Ishikawa (cell line): ENCODE measurements at regions not wholly inside any gene's neighbourhood (a gene's known extent, or its start where the extent isn't known, plus 50 kb on each side); places are given as distances from the start of the nearest gene placed in this dataset.

Experiments used
- CEBPB ChIP-seq: IDR thresholded peaks from 2 replicates; pipeline ENCODE4 v1.6.1; 2012
- CREB1 ChIP-seq: IDR thresholded peaks from 2 replicates; pipeline ENCODE4 v1.6.1; 2012; ENCODE audit warnings: low read depth
- EGR1 ChIP-seq: IDR thresholded peaks from 2 replicates; pipeline ENCODE4 v1.6.1; 2012
- EP300 ChIP-seq: IDR thresholded peaks from 2 replicates; pipeline ENCODE4 v1.6.1; 2012; ENCODE audit warnings: borderline replicate concordance
- FOXM1 ChIP-seq: IDR thresholded peaks from 2 replicates; pipeline ENCODE4 v1.6.1; 2012; ENCODE audit warnings: low read depth, borderline replicate concordance
- NFIC ChIP-seq: IDR thresholded peaks from 2 replicates; pipeline ENCODE4 v1.6.1; 2012
- RAD21 ChIP-seq: IDR thresholded peaks from 2 replicates; pipeline ENCODE4 v1.6.1; 2012; ENCODE audit warnings: low read depth
- TAF1 ChIP-seq: IDR thresholded peaks from 2 replicates; pipeline ENCODE4 v1.6.1; 2012; ENCODE audit warnings: low read depth, mild to moderate bottlenecking
- TCF12 ChIP-seq: IDR thresholded peaks from 2 replicates; pipeline ENCODE4 v1.6.1; 2012; ENCODE audit warnings: low read depth
- TEAD4 ChIP-seq: IDR thresholded peaks from 2 replicates; pipeline ENCODE4 v1.6.1; 2012
- YY1 ChIP-seq: IDR thresholded peaks from 2 replicates; pipeline ENCODE4 v1.6.1; 2012; ENCODE audit warnings: low read depth
- ZBTB7A ChIP-seq: IDR thresholded peaks from 2 replicates; pipeline ENCODE4 v1.6.1; 2012; ENCODE audit warnings: low read depth
- TF ChIP-seq, protein P1 (sequence below): IDR thresholded peaks from 2 replicates; pipeline ENCODE4 v1.6.1; 2012; ENCODE audit warnings: low read depth, mild to moderate bottlenecking
- TF ChIP-seq, protein P2 (sequence below): IDR thresholded peaks from 2 replicates; pipeline ENCODE4 v1.6.1; 2012
- TF ChIP-seq, protein P3 (sequence below): IDR thresholded peaks from 2 replicates; pipeline ENCODE4 v1.6.1; 2012

DNA sequence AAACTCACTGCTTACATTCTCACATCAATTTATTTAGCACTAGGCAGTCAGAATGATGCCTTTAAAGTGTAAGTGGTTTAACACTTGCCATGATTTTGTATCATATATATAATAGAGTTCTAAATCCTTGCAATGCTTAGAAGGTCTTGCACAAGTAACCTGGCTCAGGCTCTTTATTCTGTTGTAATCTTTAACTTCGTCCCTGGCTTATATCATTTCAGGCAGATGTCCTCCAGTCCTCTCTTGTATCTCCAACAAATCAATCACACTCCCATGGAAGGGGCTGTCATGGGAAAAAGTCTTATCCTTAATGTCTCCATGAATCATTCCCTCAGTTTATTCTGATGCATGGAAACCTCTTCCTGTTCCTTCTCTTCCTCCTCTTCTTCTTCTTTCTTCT is 841.6 kb upstream of the B3GALT2 start:
- TF ChIP-seq TCF12 (no peak), NFIC (no peak), CREB1 (no peak), TEAD4 (no peak), EGR1 (no peak), TAF1 (no peak), YY1 (no peak), ZBTB7A (no peak), CEBPB (no peak), RAD21 (no peak), EP300 (no peak), FOXM1 (no peak)
- TF ChIP-seq, protein P1, sequence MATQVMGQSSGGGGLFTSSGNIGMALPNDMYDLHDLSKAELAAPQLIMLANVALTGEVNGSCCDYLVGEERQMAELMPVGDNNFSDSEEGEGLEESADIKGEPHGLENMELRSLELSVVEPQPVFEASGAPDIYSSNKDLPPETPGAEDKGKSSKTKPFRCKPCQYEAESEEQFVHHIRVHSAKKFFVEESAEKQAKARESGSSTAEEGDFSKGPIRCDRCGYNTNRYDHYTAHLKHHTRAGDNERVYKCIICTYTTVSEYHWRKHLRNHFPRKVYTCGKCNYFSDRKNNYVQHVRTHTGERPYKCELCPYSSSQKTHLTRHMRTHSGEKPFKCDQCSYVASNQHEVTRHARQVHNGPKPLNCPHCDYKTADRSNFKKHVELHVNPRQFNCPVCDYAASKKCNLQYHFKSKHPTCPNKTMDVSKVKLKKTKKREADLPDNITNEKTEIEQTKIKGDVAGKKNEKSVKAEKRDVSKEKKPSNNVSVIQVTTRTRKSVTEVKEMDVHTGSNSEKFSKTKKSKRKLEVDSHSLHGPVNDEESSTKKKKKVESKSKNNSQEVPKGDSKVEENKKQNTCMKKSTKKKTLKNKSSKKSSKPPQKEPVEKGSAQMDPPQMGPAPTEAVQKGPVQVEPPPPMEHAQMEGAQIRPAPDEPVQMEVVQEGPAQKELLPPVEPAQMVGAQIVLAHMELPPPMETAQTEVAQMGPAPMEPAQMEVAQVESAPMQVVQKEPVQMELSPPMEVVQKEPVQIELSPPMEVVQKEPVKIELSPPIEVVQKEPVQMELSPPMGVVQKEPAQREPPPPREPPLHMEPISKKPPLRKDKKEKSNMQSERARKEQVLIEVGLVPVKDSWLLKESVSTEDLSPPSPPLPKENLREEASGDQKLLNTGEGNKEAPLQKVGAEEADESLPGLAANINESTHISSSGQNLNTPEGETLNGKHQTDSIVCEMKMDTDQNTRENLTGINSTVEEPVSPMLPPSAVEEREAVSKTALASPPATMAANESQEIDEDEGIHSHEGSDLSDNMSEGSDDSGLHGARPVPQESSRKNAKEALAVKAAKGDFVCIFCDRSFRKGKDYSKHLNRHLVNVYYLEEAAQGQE = no peak
- TF ChIP-seq, protein P2, sequence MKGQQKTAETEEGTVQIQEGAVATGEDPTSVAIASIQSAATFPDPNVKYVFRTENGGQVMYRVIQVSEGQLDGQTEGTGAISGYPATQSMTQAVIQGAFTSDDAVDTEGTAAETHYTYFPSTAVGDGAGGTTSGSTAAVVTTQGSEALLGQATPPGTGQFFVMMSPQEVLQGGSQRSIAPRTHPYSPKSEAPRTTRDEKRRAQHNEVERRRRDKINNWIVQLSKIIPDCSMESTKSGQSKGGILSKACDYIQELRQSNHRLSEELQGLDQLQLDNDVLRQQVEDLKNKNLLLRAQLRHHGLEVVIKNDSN = no peak
- TF ChIP-seq, protein P3, sequence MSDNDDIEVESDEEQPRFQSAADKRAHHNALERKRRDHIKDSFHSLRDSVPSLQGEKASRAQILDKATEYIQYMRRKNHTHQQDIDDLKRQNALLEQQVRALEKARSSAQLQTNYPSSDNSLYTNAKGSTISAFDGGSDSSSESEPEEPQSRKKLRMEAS = no peak

DNA sequence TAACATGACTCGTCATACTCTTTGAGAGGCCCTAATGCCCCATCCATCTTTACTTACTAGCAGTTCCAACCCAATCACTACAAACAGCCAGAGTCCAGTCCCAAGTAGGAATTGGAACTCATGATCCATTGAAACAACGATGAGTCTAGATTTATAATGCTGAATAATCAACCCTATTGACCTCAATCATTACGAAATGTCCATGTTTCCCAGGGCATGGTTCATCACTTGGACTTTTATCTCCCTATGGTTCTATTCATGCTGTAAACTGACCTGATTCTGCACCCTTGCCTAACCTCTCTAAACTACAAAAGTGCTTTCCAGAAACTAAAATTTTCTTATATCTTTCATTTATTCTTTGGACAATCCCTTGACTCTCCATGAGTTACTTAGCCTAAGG is 840.0 kb upstream of the B3GALT2 start:
- TF ChIP-seq CREB1 = no peak
- TF ChIP-seq, protein P3 = no peak

DNA sequence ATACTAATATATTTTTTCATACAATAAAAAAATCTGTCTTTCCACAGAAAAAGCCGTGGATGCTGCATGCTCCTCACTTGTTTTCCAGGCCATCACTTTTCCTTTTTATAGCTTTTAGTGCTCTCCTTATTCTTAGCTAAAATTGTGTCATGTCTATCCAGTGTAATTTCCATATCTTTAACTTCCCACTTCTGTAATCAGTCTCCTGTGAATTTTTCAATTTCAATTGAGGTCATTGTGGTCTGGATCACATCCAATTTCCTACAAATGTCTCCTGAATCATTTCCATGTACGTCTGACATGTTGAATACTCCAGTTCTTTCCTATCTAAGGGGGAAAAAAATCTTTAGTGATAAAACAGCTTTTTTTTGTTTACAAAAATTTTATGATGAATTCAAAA is 838.2 kb upstream of the B3GALT2 start:
- peak; percentile 65; the same call in 1 of the 2 replicates for TF ChIP-seq NFIC
- TF ChIP-seq, protein P1 = no peak

DNA sequence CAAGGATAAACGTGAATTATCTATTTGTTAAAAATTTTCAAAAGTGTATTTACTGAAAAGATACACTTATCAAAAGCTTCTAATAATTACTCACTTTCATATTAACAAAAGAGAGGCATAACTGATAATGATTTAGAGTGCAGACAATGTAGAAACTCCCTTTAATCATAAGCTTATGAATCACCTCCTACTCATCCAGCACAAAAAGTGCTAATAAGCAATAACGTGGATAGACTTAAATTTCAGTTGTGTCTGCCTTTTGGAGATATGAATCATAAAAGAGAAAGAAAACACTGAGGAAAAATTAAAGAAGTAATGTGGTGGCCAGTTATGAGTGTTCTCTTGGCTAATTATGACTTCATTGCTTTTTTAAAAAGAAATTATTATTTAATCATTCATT is 827.6 kb upstream of the B3GALT2 start:
- TF ChIP-seq CEBPB (no peak), RAD21 (no peak), EP300 (no peak), FOXM1 (no peak), TCF12 (no peak), CREB1 (no peak), TEAD4 (no peak)
- TF ChIP-seq, protein P2 = no peak

DNA sequence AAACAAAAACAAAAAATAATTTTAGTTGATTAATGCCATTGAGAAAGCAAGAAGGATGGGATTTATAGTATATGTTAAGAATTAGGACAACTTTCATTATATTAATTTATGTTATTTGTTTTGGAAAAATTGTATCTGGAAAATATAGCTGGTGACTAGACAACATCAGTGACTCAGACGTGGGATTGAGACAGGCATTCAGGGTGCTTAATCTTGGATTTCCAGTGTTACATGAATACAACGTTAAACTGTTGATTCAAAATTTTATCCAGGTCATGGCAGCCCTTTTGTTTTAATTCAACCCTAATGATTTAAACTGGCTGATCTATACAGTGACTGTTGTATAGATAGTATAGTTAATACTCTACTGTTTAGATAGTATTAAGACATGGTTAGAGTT is 827.1 kb upstream of the B3GALT2 start:
- no peak for TF ChIP-seq TEAD4
- no peak for TF ChIP-seq TCF12
- TF ChIP-seq, protein P2 = no peak
- TF ChIP-seq, protein P3 = no peak
- no peak for TF ChIP-seq EP300

DNA sequence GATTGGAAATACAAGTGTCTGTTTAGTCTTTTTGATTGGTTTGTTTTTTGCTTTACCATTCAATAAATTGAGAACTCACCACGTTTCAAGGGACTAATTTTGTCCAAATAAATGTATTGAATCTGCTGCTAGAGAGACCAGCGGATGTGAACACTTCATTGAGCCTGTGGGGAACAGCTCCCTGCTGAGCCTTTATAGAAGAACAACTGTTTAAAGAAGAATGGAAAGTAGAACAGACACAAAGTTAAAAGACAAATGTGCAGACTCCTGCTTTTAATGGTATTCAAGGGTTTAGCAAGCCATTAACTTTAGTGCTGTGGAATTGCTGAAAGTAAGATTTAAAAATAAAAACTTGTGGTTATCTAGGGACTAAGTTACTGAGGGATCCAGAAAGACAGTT is 817.7 kb upstream of the B3GALT2 start:
- no peak for TF ChIP-seq NFIC

DNA sequence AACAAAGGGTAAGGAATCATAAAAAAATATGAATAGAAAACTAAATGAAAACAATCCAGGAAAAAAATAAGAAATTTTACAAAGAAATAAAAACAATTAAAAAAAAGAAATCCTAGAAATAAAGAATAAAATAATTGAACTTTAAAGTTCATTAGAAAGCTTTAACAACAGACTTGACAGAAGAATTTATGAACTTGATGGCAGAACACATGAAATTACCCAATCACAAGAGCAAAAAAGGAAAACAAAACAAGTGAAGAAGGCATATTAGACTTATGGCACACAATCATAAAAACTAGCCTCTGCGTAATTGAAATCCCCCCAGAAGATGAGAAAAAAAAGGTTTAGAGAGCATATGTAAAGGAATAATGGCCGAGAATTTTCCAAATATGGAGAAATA is 802.5 kb upstream of the B3GALT2 start:
- TF ChIP-seq, protein P3 = no peak
- TF ChIP-seq, protein P1 = no peak
- TF ChIP-seq TAF1 = no peak
- no peak for TF ChIP-seq YY1
- no peak for TF ChIP-seq EP300
- TF ChIP-seq RAD21 = no peak
